GM12878 (cell line): ENCODE measurements at regions not wholly inside any gene's neighbourhood (a gene's known extent, or its start where the extent isn't known, plus 50 kb on each side); places are given as distances from the start of the nearest gene placed in this dataset.

Experiments used
- ATAC-seq: fragments of 200-7000 bp; cut with Tn5 transposase; 3 replicates; pipeline ENCODE4 v1.9.1; 2020; ENCODE audit warnings: mild to moderate bottlenecking, moderate library complexity
- BruUV-seq: library from RNA; stranded (reverse); fragments of 400-500 nt; replicated peaks from 2 replicates; lab custom pipeline; 2021; lab: Mats Ljungman, UMichigan
- CTCF ChIA-PET: fragments of 300-600 bp; sonication (Branson Sonifier 250); formaldehyde crosslinking; extraction: SDS; loops from one replicate; lab custom pipeline; 2021; ENCODE audit warnings: inconsistent platforms; lab: Yijun Ruan, JAX
- POLR2A ChIA-PET: fragments of 350-600 bp; formaldehyde crosslinking; extraction: SDS; loops from one replicate; lab custom pipeline; 2021; ENCODE audit warnings: inconsistent platforms; lab: Charles Lee
- RAD21 ChIA-PET: fragments of 300-600 bp; sonication (Branson Sonifier 250); formaldehyde crosslinking; loops from one replicate; lab custom pipeline; 2023; ENCODE audit warnings: antibody characterized with exemption; ENCODE audit not compliant: unreplicated experiment; lab: Charles Lee
- SMC1A ChIA-PET: fragments of 300-600 bp; sonication (Branson Sonifier 250); formaldehyde crosslinking; loops from one replicate; lab custom pipeline; 2023; ENCODE audit not compliant: unreplicated experiment, uncharacterized antibody; lab: Charles Lee
- DNase-seq: peaks from one replicate; pipeline ENCODE4 v3.0.0-alpha.2; 2011; ENCODE audit warnings: low read depth, low spot score
- FAIRE-seq: peaks from 3 replicates; lab custom pipeline; 2011; peaks lifted over from hg19 to GRCh38; lab: Jason Lieb, UNC
- H2AFZ ChIP-seq: 2 replicates; pipeline ENCODE4 v1.6.0; 2011; ENCODE audit warnings: low read depth, low read length, control low read depth; ENCODE audit not compliant: control insufficient read depth
- H3K27ac ChIP-seq: 2 replicates; pipeline ENCODE4 v1.5.1; 2011; ENCODE audit warnings: control low read depth; ENCODE audit not compliant: control insufficient read depth, insufficient read depth
- H3K27me3 ChIP-seq, 2 experiments: replicated peaks in 1 of 2; 2 replicates each; pipeline versions ENCODE4 v1.6.0 to v1.6.1; 2011; ENCODE audit warnings: low read length in 1 of 2; ENCODE audit not compliant: control insufficient read depth in 2 of 2, insufficient read depth in 2 of 2
- H3K36me3 ChIP-seq, 2 experiments: 2 replicates each; pipeline ENCODE4 v1.5.1; 2011; ENCODE audit warnings: low read length in 1 of 2; ENCODE audit not compliant: control insufficient read depth in 2 of 2, insufficient read depth in 2 of 2
- H3K4me1 ChIP-seq: 2 replicates; pipeline ENCODE4 v1.6.1; 2011; ENCODE audit warnings: mild to moderate bottlenecking, low read length, moderate library complexity, mixed read lengths; ENCODE audit not compliant: control insufficient read depth, insufficient read depth
- H3K4me2 ChIP-seq: 2 replicates; pipeline ENCODE4 v1.6.0; 2011; ENCODE audit warnings: control low read depth; ENCODE audit not compliant: control insufficient read depth, insufficient read depth
- H3K4me3 ChIP-seq: fragments of 200-600 bp; sonication (generic); 2 replicates; pipeline ENCODE4 v1.5.1; 2016
- H3K79me2 ChIP-seq: 2 replicates; pipeline ENCODE4 v1.6.0; 2011; ENCODE audit warnings: low read length; ENCODE audit not compliant: control insufficient read depth, insufficient read depth
- H3K9ac ChIP-seq: 2 replicates; pipeline ENCODE4 v1.8.0; 2011; ENCODE audit warnings: low read length, control low read depth, mixed read lengths; ENCODE audit not compliant: control insufficient read depth, insufficient read depth
- H3K9me3 ChIP-seq: replicated peaks from 3 replicates; pipeline ENCODE4 v1.5.1; 2011; ENCODE audit warnings: mild to moderate bottlenecking, low read length; ENCODE audit not compliant: control insufficient read depth, insufficient read depth
- H4K20me1 ChIP-seq: 2 replicates; pipeline ENCODE4 v1.6.0; 2011; ENCODE audit not compliant: control insufficient read depth, insufficient read depth
- ATF2 ChIP-seq: IDR thresholded peaks from 2 replicates; pipeline ENCODE4 v1.6.1; 2012; ENCODE audit warnings: low read length, inconsistent platforms
- BMI1 ChIP-seq: fragments of 450-650 bp; IDR thresholded peaks from 2 replicates; pipeline ENCODE4 v1.6.1; 2016; ENCODE audit warnings: mild to moderate bottlenecking, moderate library complexity, borderline replicate concordance
- CTCF ChIP-seq, 3 experiments: IDR thresholded peaks in 2 of 3; conservative IDR thresholded peaks in 1 of 3; 2 replicates each; pipeline ENCODE4 v1.5.1; 2011; ENCODE audit warnings: low read depth in 3 of 3, low read length in 3 of 3, mild to moderate bottlenecking in 3 of 3, control low read depth in 2 of 3, moderate library complexity in 2 of 3, inconsistent platforms in 1 of 3, mixed read lengths in 1 of 3; ENCODE audit not compliant: control insufficient read depth in 2 of 3, insufficient read depth in 1 of 3; ENCODE audit errors: extremely low read depth in 1 of 3
- HDAC6 ChIP-seq: fragments of 200-600 bp; sonication (generic); IDR thresholded peaks from one replicate; pipeline ENCODE4 v1.8.0; 2017; ENCODE audit warnings: antibody characterized with exemption; ENCODE audit not compliant: unreplicated experiment
- HSF1 ChIP-seq: fragments of 150-350 bp; IDR thresholded peaks from 2 replicates; pipeline ENCODE4 v1.6.1; 2014; ENCODE audit warnings: mild to moderate bottlenecking, low read depth, low read length
- KAT2A ChIP-seq: conservative IDR thresholded peaks from 2 replicates; pipeline ENCODE4 v1.6.1; 2011; ENCODE audit warnings: low read depth, low read length; ENCODE audit not compliant: control insufficient read depth
- LARP7 ChIP-seq: fragments of 450-650 bp; IDR thresholded peaks from 2 replicates; pipeline ENCODE4 v1.6.1; 2017; ENCODE audit warnings: mild to moderate bottlenecking
- MTA3 ChIP-seq: IDR thresholded peaks from 2 replicates; pipeline ENCODE4 v1.6.1; 2012; ENCODE audit warnings: low read length, inconsistent platforms, borderline replicate concordance
- MYB ChIP-seq: fragments of 150-350 bp; IDR thresholded peaks from 2 replicates; pipeline ENCODE4 v1.6.1; 2014; ENCODE audit warnings: mild to moderate bottlenecking, low read depth, low read length, borderline replicate concordance
- NFIC ChIP-seq: IDR thresholded peaks from 2 replicates; pipeline ENCODE4 v1.6.1; 2012; ENCODE audit warnings: low read depth, mild to moderate bottlenecking, inconsistent platforms, low read length, moderate library complexity
- NFXL1 ChIP-seq: fragments of 450-650 bp; IDR thresholded peaks from 2 replicates; pipeline ENCODE4 v1.6.1; 2017; ENCODE audit warnings: antibody characterized with exemption, mild to moderate bottlenecking, borderline replicate concordance
- POLR2AphosphoS2 ChIP-seq: IDR thresholded peaks from 2 replicates; pipeline ENCODE4 v1.6.1; 2011; ENCODE audit warnings: low read depth, mild to moderate bottlenecking, low read length, improper control_type of control experiment, moderate library complexity
- ZNF622 ChIP-seq: fragments of 450-650 bp; IDR thresholded peaks from 2 replicates; pipeline ENCODE4 v1.6.1; 2017; ENCODE audit warnings: mild to moderate bottlenecking, inconsistent platforms
- ZSCAN29 ChIP-seq: fragments of 450-650 bp; IDR thresholded peaks from 2 replicates; pipeline ENCODE4 v1.6.1; 2017; ENCODE audit warnings: mild to moderate bottlenecking, moderate library complexity
- WGBS: methylation state at CpG from one replicate; pipeline ENCODE4 v1.1.6; 2016; ENCODE audit warnings: low lambda C conversion rate; ENCODE audit not compliant: insufficient replicate concordance, insufficient coverage; ENCODE audit errors: missing lambda C conversion rate; 5-methylcytosine and 5-hydroxymethylcytosine counted together
- in situ Hi-C: fragments of 300-500 bp; cut with MboI; formaldehyde crosslinking; loops from 9 replicates; pipeline ENCODE4 v1.14.3; 2018; ENCODE audit warnings: mixed read lengths
- intact Hi-C: fragments of 100-400 bp; cut with micrococcal nuclease; formaldehyde crosslinking; loops from one replicate; pipeline ENCODE4 v1.14.2; 2022; ENCODE audit not compliant: unreplicated experiment
- TF ChIP-seq, protein P1 (sequence below): fragments of 450-650 bp; formaldehyde crosslinking; IDR thresholded peaks from 2 replicates; pipeline ENCODE4 v1.4.0; 2020; ENCODE audit warnings: mild to moderate bottlenecking, moderate library complexity

- no peak for DNase-seq
- Histone ChIP-seq H3K36me3 (no peaks in the 10 kb centered on the region; a peak in 1 of 4 replicates), H2AFZ (no peak overlapping the region), H3K9me3 (no peaks in the 10 kb centered on the region), H3K9ac (no peak overlapping the region), H3K4me3 (no peak overlapping the region), H3K79me2 (no peaks in the 10 kb centered on the region), H3K27ac (no peak overlapping the region), H3K27me3 (no peaks in the 10 kb centered on the region), H4K20me1 (no peaks in the 10 kb centered on the region), H3K4me1 (no peaks in the 10 kb centered on the region), H3K4me2 (no peak overlapping the region)
- in situ Hi-C loops = no loop called here
- no TSS peak for BruUV-seq
- SMC1A ChIA-PET = interaction anchor here (1.2 to 2.1 kb wide), 3 partner anchors 9 to 38 kb away, joined by 3 to 12 read pairs (median 4); no protein-coding TSS in a partner anchor
- 0% methylated on average over 1 of the region's 1 CpG for WGBS
- CTCF ChIA-PET = interaction anchor here (1.0 to 1.2 kb wide), 2 partner anchors 10 to 40 kb away, joined by 3 read pairs; no protein-coding TSS in a partner anchor
- no peak for FAIRE-seq
- intact Hi-C loops = no loop called here
- RAD21 ChIA-PET = no interaction called here
- POLR2A ChIA-PET = no interaction called here
- ATAC-seq = no peak
- TF ChIP-seq, protein P1, sequence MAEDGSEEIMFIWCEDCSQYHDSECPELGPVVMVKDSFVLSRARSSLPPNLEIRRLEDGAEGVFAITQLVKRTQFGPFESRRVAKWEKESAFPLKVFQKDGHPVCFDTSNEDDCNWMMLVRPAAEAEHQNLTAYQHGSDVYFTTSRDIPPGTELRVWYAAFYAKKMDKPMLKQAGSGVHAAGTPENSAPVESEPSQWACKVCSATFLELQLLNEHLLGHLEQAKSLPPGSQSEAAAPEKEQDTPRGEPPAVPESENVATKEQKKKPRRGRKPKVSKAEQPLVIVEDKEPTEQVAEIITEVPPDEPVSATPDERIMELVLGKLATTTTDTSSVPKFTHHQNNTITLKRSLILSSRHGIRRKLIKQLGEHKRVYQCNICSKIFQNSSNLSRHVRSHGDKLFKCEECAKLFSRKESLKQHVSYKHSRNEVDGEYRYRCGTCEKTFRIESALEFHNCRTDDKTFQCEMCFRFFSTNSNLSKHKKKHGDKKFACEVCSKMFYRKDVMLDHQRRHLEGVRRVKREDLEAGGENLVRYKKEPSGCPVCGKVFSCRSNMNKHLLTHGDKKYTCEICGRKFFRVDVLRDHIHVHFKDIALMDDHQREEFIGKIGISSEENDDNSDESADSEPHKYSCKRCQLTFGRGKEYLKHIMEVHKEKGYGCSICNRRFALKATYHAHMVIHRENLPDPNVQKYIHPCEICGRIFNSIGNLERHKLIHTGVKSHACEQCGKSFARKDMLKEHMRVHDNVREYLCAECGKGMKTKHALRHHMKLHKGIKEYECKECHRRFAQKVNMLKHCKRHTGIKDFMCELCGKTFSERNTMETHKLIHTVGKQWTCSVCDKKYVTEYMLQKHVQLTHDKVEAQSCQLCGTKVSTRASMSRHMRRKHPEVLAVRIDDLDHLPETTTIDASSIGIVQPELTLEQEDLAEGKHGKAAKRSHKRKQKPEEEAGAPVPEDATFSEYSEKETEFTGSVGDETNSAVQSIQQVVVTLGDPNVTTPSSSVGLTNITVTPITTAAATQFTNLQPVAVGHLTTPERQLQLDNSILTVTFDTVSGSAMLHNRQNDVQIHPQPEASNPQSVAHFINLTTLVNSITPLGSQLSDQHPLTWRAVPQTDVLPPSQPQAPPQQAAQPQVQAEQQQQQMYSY (CRISPR knock-in tag) = no peak
- TF ChIP-seq NFIC = no peak
- TF ChIP-seq POLR2AphosphoS2 = no peak
- no peak for TF ChIP-seq LARP7
- no peak for TF ChIP-seq MYB
- no peak for TF ChIP-seq ATF2
- TF ChIP-seq CTCF (IDR thresholded peaks at IDR 0.05 in 2 of 3, conservative IDR thresholded peaks at IDR 0.05 in 1 of 3; ENCODE audit: control insufficient read depth in 2 of 3, extremely low read depth in 1 of 3, insufficient read depth in 1 of 3, low read depth in 3 of 3, low read length in 3 of 3) = no peak
- no peak for TF ChIP-seq ZNF622
- TF ChIP-seq NFXL1 = no peak
- no peak for TF ChIP-seq HSF1
- TF ChIP-seq HDAC6 = no peak
- TF ChIP-seq BMI1 = no peak
- TF ChIP-seq ZSCAN29 = no peak
- no peak for TF ChIP-seq MTA3
- TF ChIP-seq KAT2A = no peak
Observed at GRCh38 chr6:84462698-84463097, 235.3 kb upstream of the CEP162 start.
